GM19438 (cell line): ENCODE measurements at regions not wholly inside any gene's neighbourhood (a gene's known extent, or its start where the extent isn't known, plus 50 kb on each side); places are given as distances from the start of the nearest gene placed in this dataset.

Experiments
- ATAC-seq: cut with Tn5 transposase; IDR thresholded peaks from one replicate; pipeline ENCODE4 v1.9.1; 2021; ENCODE audit warnings: low read depth; ENCODE audit not compliant: unreplicated experiment

- ATAC-seq = no peak
Observed at GRCh38 chr2:120439637-120440384, 93.9 kb downstream of the INHBB start.

GRCh38 chr2:120440521-120441350 is 94.8 kb downstream of the INHBB start:
- ATAC-seq = no peak

- no peak for ATAC-seq
Observed at GRCh38 chr2:120441351-120441700, 95.4 kb downstream of the INHBB start.

- no peak for ATAC-seq
Observed at GRCh38 chr2:120441744-120442471, 96.0 kb downstream of the INHBB start.

- no peak for ATAC-seq
Observed at GRCh38 chr2:120442541-120442922, 96.6 kb downstream of the INHBB start.

- no peak for ATAC-seq
Observed at GRCh38 chr2:120442923-120443571, 97.1 kb downstream of the INHBB start.

GRCh38 chr2:120443946-120444345 is 98.0 kb downstream of the INHBB start:
- ATAC-seq = no peak

GRCh38 chr2:120444691-120445240 is 98.8 kb downstream of the INHBB start:
- no peak for ATAC-seq

GRCh38 chr2:120445449-120446143 is 99.7 kb downstream of the INHBB start:
- no peak for ATAC-seq

- ATAC-seq = no peak
Observed at GRCh38 chr2:120446236-120447126, 100.5 kb downstream of the INHBB start.

GRCh38 chr2:120447127-120447785 is 101.3 kb downstream of the INHBB start:
- ATAC-seq = no peak

GRCh38 chr2:120448436-120448835 is 102.5 kb downstream of the INHBB start:
- no peak for ATAC-seq

- no peak for ATAC-seq
Observed at GRCh38 chr2:120448961-120449810, 103.2 kb downstream of the INHBB start.

- no peak for ATAC-seq
Observed at GRCh38 chr2:120450196-120450820, 104.4 kb downstream of the INHBB start.

- no peak for ATAC-seq
Observed at GRCh38 chr2:120451334-120451733, 105.4 kb downstream of the INHBB start.

- ATAC-seq = no peak
Observed at GRCh38 chr2:120452131-120452530, 106.2 kb downstream of the INHBB start.
